Transverse colon (tissue), 4 donors: ENCODE measurements at regions not wholly inside any gene's neighbourhood (a gene's known extent, or its start where the extent isn't known, plus 50 kb on each side); places are given as distances from the start of the nearest gene placed in this dataset.

Experiments
- DNase-seq: peaks from one replicate; pipeline ENCODE4 v3.0.0-alpha.2; 2019
- H3K27ac ChIP-seq, 4 donors: fragments of 200-600 bp; sonication (generic); 2 replicates each; pipeline ENCODE4 v1.5.1; 2016 to 2018; ENCODE audit warnings: inconsistent platforms in 4 of 4
- H3K27me3 ChIP-seq: fragments of 200-600 bp; sonication (generic); 2 replicates; pipeline ENCODE4 v1.5.1; 2017; ENCODE audit warnings: inconsistent platforms
- H3K36me3 ChIP-seq, 4 donors: fragments of 200-600 bp; sonication (generic); 2 replicates each; pipeline ENCODE4 v1.5.1; 2017 to 2019; ENCODE audit warnings: inconsistent platforms in 4 of 4
- H3K4me1 ChIP-seq, 4 donors: fragments of 200-600 bp; sonication (generic); 2 replicates each; pipeline ENCODE4 v1.5.1; 2017 to 2020; ENCODE audit warnings: inconsistent platforms in 4 of 4
- H3K4me3 ChIP-seq, 4 donors: fragments of 200-600 bp; sonication (generic); 1 replicate in 1 of 4; 2 replicates in 3 of 4; pipeline versions ENCODE4 v1.5.1 to v1.6.1; 2017 to 2019; ENCODE audit warnings: inconsistent platforms in 4 of 4
- H3K9me3 ChIP-seq, 2 donors: fragments of 200-600 bp; sonication (generic); 2 replicates each; pipeline ENCODE4 v1.5.1; 2017 to 2019; ENCODE audit warnings: inconsistent platforms in 2 of 2
- EP300 ChIP-seq: sonication (generic); formaldehyde crosslinking; IDR thresholded peaks from one replicate; pipeline ENCODE4 v1.6.1; 2017; ENCODE audit warnings: antibody characterized with exemption, low read depth
- POLR2A ChIP-seq: fragments of 450-650 bp; IDR thresholded peaks from one replicate; pipeline ENCODE4 v1.6.1; 2016; ENCODE audit warnings: antibody characterized with exemption, mild to moderate bottlenecking, moderate library complexity
- POLR2AphosphoS5 ChIP-seq, 3 donors: sonication (generic); formaldehyde crosslinking; IDR thresholded peaks; one replicate each; pipeline ENCODE4 v1.6.1; 2016; ENCODE audit warnings: antibody characterized with exemption in 3 of 3
- WGBS, 2 donors: methylation state at CpG; one replicate each; pipeline ENCODE4 v1.1.5; 2018; ENCODE audit warnings: low coverage in 1 of 2; 5-methylcytosine and 5-hydroxymethylcytosine counted together
- in situ Hi-C, 4 donors: fragments of 200-750 bp; cut with MboI; loops; one replicate each; pipeline versions ENCODE4 v1.15.0 to v1.15.1; 2017; ENCODE audit warnings: low sequenced_read_pairs in 3 of 4, low pct_ligation_motif_present in 1 of 4, low pct_unique_long_range_greater_than_20kb in 1 of 4
- intact Hi-C: fragments of 100-400 bp; cut with DNase I; formaldehyde crosslinking; loops from one replicate; pipeline ENCODE4 v1.15.1; 2023; ENCODE audit warnings: low total_unique reads
- TF ChIP-seq, protein P1 (sequence below), 5 experiments: fragments of 200-600 bp in 3 of 5; fragments of 450-650 bp in 2 of 5; sonication (generic) in 3 of 5; IDR thresholded peaks; 1 replicate in 2 of 5; 2 replicates in 3 of 5; pipeline ENCODE4 v1.5.1; 2016 to 2017; ENCODE audit warnings: antibody characterized with exemption in 5 of 5, inconsistent platforms in 3 of 5, mild to moderate bottlenecking in 2 of 5, moderate library complexity in 1 of 5

GRCh38 chr5:13472842-13473241 lies 471.6 kb downstream of the DNAH5 start:
- TF ChIP-seq POLR2AphosphoS5 (IDR thresholded peaks at IDR 0.05) = no peak
- no peak for TF ChIP-seq EP300
- TF ChIP-seq, protein P1, sequence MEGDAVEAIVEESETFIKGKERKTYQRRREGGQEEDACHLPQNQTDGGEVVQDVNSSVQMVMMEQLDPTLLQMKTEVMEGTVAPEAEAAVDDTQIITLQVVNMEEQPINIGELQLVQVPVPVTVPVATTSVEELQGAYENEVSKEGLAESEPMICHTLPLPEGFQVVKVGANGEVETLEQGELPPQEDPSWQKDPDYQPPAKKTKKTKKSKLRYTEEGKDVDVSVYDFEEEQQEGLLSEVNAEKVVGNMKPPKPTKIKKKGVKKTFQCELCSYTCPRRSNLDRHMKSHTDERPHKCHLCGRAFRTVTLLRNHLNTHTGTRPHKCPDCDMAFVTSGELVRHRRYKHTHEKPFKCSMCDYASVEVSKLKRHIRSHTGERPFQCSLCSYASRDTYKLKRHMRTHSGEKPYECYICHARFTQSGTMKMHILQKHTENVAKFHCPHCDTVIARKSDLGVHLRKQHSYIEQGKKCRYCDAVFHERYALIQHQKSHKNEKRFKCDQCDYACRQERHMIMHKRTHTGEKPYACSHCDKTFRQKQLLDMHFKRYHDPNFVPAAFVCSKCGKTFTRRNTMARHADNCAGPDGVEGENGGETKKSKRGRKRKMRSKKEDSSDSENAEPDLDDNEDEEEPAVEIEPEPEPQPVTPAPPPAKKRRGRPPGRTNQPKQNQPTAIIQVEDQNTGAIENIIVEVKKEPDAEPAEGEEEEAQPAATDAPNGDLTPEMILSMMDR (IDR thresholded peaks at IDR 0.05) = no peak
- no peak for TF ChIP-seq POLR2A

DNA sequence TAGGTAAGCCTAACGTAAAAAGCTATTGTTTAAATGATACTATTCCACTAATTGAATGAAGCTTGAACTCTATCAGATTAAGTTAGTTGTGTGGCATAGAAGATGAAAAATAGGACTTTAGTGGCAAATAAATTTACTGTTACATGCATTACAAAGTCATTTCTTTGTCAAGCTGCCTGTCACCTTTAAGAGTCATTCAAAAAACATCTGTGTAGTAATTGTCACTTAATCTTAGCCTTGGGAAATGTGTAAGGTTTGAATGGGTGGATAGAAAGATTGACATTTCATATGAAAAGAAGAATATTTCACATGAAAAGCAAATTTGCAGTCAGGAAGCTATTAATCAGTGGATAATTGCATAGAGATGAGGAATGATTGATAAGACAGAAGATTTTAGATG lies 473.5 kb downstream of the DNAH5 start:
- Histone ChIP-seq H3K36me3 (no peaks in the 10 kb centered on the region), H3K9me3 (no peaks in the 10 kb centered on the region), H3K27me3 (no peaks in the 10 kb centered on the region), H3K4me1 (no peaks in the 10 kb centered on the region), H3K4me3 (no peak overlapping the region), H3K27ac (no peak overlapping the region)
- no peak for TF ChIP-seq POLR2A
- TF ChIP-seq EP300 = no peak
- TF ChIP-seq, protein P1 (IDR thresholded peaks at IDR 0.05) = no peak
- TF ChIP-seq POLR2AphosphoS5 (IDR thresholded peaks at IDR 0.05) = no peak
- in situ Hi-C loops = no loop called here
- DNase-seq = no peak
- WGBS, 2 donors = 60 to 79% methylated on average over 1 of the region's 1 CpG
- intact Hi-C loops = no loop called here

More at GRCh38 chr5:13472842-13473241, 471.6 kb downstream of the DNAH5 start:
- H3K36me3 ChIP-seq = no peaks in the 10 kb centered on the region
- in situ Hi-C loops = no loop called here
- intact Hi-C loops = no loop called here
- no peak overlapping the region for H3K27ac ChIP-seq
- H3K4me1 ChIP-seq = no peaks in the 10 kb centered on the region
- H3K4me3 ChIP-seq = no peak overlapping the region
- no peaks in the 10 kb centered on the region for H3K9me3 ChIP-seq
- DNase-seq = no peak
- whole genome bisulfite sequencing, 2 donors = 54 to 70% methylated on average over 4 to 5 of the region's 5 CpGs
- no peaks in the 10 kb centered on the region for H3K27me3 ChIP-seq

DNA sequence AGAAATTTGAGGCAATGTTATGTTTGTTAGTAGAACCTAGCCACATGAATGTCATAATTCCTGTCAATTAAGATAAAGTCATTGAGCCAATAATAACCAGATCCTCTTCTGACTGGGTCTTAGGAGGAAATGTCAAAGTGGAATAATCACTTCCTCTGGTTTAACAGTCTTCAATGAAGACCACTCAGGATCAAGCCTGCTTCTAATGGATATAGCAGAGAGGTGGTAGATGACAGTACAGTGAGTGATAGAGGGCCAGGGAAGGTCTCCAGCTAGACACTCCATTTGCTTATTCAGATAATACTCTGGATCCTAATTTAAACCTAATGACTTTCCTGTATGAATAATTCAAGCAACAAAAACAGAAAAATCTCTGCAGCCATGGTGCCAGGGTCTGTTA lies 474.2 kb downstream of the DNAH5 start:
- H3K27ac ChIP-seq = no peak overlapping the region
- H3K4me1 ChIP-seq = no peaks in the 10 kb centered on the region
- H3K9me3 ChIP-seq = no peaks in the 10 kb centered on the region
- H3K27me3 ChIP-seq = no peaks in the 10 kb centered on the region
- no peaks in the 10 kb centered on the region for H3K36me3 ChIP-seq
- intact Hi-C loops = no loop called here
- H3K4me3 ChIP-seq = no peak overlapping the region
- TF ChIP-seq POLR2A (no peak), POLR2AphosphoS5 (IDR thresholded peaks at IDR 0.05) (no peak), EP300 (no peak)
- TF ChIP-seq, protein P1 (IDR thresholded peaks at IDR 0.05) = no peak
- in situ Hi-C loops = no loop called here
- DNase-seq = no peak

DNA sequence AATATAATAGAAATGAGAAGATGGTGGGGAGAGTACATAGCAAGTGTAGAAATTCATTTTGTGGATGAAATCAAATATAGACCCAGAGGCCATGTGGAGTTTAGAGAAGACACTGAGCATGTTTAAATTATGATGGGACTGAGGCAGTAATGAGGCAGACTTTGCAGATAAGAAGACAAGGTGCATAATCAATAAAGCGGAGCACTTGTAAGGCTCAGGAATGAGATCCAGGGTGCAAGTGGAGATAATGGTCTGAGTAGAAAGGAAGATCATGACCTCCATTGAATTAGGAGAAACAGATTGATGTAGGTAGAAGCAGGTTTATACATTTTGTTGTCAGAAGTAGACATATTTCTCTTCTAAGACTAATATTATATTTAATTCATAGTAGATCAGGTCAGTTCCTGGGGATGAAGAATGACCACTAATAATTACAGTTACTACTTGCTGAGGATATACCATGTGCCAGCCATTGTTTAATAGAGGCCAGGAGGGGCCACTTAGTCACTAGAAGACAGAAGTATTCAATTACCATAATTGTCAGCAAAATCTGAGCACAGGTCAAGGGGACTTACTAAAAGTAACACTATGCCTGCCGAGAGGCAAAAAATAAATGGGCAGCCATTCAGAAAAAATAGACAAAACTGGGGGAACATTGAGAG lies 479.8 kb downstream of the DNAH5 start:
- in situ Hi-C loops = no loop called here
- Histone ChIP-seq H3K36me3 (no peaks in the 10 kb centered on the region), H3K27me3 (no peaks in the 10 kb centered on the region), H3K4me3 (no peak overlapping the region), H3K4me1 (no peaks in the 10 kb centered on the region), H3K27ac (no peak overlapping the region), H3K9me3 (no peaks in the 10 kb centered on the region)
- intact Hi-C loops = no loop called here
- no peak for DNase-seq
- WGBS, 2 donors = 51 to 79% methylated on average over 2 of the region's 2 CpGs
- TF ChIP-seq POLR2A (no peak), EP300 (no peak), POLR2AphosphoS5 (IDR thresholded peaks at IDR 0.05) (no peak)
- TF ChIP-seq, protein P1 (IDR thresholded peaks at IDR 0.05) = no peak
